ENCODE measurements at regions not wholly inside any gene's neighbourhood (a gene's known extent, or its start where the extent isn't known, plus 50 kb on each side); places are given as distances from the start of the nearest gene placed in this dataset.
A peak's percentile ranks its signal among the peaks of the same experiment; 100 is the strongest.
"Not testable (repeated sequence)": the region's sequence is repeated elsewhere in the genome, so short reads cannot be mapped to it uniquely, and the experiment has no call there.

- DNase-seq: no peak
Measured at GRCh38 chr3:158026236-158026635, 80.0 kb downstream of the SHOX2 start.

- DNase-seq: not testable (repeated sequence)
Measured at GRCh38 chr3:158019897-158020296, 86.3 kb downstream of the SHOX2 start.

DNA sequence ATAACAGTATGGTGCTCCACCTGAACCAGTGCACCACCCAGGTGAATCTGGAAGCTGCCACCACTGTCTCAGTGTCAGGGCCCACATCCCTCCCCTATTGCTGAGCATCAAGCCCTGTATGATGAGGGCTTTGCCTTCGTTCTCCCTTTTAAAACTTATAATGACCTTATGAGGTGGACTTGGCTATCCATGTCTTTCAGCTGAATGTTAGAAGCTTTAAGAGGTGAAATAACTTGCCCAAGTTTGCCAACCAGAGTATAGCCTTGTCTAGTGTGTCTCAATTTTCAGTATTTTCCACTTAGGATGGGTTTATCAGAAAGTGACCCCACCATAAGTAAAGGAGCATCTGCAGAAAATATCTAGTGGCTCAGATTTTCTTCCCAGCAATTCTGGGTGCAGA, 87.8 kb downstream of the SHOX2 start:
- no peak for DNase-seq

DNA sequence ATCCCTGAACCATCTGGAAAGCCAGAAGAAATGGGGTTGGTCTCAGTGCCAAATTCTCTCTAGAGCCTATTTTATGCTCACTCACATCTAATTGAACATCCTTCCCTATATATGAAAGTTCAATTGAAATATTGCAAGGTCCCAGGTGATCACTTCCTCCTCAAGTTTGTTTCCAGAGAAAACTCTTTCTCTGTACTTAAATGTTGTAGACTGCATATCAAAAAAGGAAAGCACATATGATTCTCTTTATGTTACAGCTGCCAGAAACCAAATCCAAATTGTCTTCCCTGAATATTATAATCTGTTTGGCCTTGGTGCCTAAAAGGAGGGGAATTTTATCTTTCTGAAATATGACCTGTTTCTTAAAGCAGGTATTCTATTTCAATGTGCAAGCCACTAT, 93.3 kb downstream of the SHOX2 start:
- DNase-seq: no peak

GRCh38 chr3:158005391-158006100, 100.7 kb downstream of the SHOX2 start:
- no peak for DNase-seq

GRCh38 chr3:157999246-157999645, 107.0 kb downstream of the SHOX2 start:
- peak; percentile 15 for DNase-seq

- DNase-seq: no peak
Measured at GRCh38 chr3:157982359-157982758, 123.9 kb downstream of the SHOX2 start.

DNA sequence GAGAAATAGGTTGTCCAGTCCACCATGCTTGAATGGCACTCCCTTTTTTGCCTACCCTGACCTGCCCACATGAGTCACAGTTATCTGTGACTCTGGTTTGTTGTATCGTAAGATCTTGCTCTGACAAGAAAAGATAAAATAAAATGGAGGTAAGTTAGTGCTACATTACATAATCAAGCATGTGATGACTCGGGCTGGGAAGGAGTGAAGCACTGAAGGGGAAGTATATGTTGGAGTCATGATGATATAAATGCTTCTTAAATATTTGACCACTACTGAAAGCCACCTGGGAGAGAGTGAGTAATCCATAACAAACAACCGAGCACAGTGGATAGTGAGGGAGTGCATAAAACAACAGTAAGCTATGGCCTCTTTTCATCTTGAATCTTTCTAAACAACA, 124.4 kb downstream of the SHOX2 start:
- no peak for DNase-seq

DNA sequence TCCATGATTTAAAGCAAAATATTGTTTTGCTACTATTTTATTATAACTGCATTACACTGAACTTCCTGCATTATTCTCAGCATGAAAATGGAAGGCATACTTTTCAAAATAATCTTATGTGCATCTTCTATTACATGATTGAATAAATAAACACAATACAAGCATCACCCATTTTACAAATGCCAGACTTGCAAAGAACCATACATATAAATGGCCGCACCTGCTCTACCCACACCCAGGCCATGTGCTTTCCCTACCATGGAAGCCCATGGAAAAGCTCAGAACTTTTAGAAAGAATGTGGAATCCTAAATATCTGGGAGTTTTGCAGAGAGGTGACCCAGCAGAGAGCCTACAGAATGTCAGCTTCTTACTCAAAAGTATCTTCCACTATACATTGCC, 127.2 kb downstream of the SHOX2 start:
- no peak for DNase-seq

DNA sequence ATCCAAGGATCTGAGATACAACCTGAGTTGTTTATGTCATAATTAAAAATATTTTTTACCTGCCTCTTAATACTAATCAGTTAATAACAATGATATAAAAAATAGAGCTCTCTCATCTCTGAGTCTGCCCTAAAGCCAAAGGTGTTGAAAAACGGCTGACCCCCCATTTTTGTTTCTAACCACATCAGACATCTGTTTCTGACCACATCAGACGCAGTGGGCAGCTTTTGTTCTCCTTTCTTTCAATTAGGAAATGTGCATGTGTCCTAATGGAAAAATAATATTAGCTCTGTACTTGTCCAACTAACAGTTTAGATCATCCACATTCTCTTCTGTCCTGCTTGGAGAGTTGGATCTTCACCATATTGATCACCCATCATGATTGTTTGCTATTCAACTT, 144.6 kb downstream of the SHOX2 start:
- no peak for DNase-seq

GRCh38 chr3:157958457-157958856, 147.8 kb downstream of the SHOX2 start:
- no peak for DNase-seq

- DNase-seq: no peak
Measured at GRCh38 chr3:157956850-157957249, 149.4 kb downstream of the SHOX2 start.

DNA sequence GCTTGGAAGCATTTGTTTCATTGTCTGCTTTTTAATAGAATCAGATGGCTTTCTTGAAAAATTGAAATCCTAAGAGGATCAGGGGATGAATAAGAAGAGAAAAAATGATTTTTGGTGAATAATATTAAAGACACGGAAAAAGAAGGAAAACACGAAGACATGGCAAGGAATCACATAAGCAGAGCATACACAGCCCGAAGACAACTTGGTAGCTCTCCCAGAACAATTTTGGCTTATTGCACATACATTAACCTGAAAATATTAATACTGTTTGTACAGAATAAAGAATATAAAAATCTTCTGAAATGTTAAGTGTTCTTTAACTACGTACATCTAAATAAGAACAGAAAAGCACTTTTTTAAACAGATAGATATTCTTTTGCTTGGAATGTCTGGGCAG, 150.0 kb downstream of the SHOX2 start:
- DNase-seq: no peak

DNA sequence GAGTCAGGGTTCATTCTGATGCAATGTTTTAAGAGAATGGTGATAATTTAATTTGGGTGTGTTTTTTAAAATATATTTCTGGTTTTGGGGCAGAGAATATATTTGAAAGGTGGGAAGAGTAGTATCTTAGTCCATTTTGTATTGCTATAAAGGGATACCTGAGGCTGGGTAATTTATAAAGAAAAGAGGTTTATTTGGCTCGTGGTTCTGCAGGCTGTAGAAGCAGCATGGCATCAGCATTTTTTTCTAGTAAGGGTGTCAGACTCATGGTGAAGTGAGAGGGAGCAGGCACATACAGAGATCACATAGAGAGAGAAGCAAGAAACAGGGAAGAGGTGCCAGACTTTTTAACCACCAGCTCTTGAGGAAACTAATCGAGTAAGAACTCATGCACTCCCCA, 152.7 kb downstream of the SHOX2 start:
- no peak for DNase-seq

GRCh38 chr3:157948605-157949383, 157.4 kb downstream of the SHOX2 start:
- no peak for DNase-seq

DNA sequence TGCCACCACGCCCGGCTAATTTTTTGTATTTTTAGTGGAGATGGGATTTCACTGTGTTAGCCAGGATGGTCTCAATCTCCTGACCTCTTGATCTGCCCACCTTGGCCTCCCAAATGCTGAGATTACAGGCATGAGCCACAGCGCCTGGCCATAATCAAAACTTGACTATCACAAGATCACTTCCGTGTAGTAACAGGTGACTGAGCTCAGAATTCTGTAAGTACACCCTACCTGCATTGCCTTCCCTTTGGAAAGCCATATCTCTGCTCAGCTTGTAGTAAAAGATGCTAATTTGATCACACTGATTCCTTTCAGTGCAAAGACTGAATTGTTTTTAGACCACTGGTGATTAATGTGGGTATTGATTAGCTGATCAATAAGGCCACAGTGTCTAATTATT, 167.1 kb downstream of the SHOX2 start:
- DNase-seq: no peak

GRCh38 chr3:157938154-157938779, 168.0 kb downstream of the SHOX2 start:
- no peak for DNase-seq

DNA sequence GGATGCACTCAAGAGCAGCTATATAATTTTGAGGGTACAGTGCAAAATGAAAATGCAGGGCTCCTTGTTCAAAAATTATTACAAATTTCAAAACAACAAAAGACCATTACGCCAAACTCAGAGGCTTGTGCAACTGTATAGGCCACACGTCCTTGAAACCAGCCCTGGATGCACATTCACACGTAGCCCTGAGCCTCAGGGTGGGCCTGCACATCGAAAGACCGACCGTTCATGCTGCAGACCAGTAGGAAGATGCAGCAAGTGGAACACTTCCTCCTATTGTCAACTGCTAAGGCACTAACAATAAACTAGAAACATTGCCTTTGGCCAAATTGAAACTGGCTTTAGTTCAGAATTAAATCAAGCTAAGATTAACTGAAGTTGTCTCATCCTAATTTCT, 174.7 kb downstream of the SHOX2 start:
- no peak for DNase-seq

DNA sequence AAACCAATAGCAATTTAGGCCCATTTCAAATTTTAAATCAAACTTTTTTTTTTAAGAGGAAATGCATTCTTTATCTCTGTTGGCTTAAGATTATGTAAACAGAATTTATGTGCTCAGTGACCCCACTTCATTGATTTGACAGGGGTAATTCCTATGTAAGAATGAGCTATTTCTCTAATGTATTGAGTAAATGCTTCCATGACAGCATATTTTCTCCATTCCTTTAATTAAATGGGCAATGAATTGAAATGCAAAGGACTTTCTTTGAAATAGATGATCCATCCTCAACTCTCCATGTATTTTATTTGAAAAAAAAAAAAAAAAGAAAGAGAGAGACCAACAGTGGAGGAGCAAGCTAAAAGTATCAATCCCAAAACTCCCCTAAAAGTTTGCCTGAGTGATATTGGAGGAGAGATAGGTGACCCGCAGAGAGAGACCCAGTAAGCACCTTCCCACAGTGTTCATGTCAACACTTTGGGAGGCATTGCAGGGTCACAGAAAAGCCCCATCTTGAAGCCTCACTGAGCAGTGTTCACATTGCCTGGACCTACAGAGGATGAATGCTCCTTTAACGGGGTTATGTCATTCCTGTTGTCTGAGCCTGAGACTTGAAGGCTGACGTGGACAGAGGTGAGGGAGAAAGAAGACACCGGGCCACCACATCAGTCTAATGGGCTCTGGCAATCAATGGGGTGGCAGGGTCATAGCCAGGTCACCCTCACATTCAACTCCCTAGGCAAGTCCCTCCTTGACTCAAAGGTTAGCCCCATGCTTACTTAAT, 176.0 kb downstream of the SHOX2 start:
- DNase-seq: no peak

DNA sequence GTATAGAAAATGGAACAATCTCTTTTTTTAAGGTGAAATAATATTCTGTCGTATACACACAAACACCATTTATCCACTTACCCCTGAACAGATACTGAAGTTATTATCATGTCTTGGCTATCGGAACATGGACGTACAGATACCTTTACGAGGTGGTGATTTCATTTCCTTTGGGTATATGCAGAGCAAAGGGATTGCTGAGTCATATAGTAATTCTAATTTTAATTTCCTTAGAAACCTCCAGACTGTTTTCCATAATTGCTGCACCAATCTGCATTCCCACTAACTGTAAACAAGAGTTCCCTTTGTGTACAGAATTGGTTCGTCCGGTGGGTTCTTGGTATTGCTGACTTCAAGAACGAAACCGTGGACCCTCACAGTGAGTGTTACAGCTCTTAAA, 179.4 kb downstream of the SHOX2 start:
- no peak for DNase-seq

DNA sequence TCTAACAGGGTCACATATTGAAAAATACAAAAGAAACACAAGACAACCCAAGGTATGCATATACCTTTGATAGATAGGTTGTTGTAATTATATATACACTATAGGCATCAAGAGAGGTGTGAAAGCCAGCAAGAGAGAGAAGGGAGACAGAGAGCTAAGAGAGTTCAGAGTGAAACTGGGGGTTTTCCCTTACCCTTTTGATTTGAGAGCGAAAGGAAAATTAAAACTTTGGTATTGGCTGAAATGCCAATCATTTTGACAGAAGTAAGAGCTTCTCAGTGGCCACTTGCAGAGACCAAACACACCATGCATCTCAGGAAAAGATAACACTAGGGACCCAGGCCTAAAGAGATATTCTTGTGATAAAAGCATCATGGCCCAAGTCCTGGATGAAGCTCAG, 183.6 kb downstream of the SHOX2 start:
- DNase-seq: no peak

DNA sequence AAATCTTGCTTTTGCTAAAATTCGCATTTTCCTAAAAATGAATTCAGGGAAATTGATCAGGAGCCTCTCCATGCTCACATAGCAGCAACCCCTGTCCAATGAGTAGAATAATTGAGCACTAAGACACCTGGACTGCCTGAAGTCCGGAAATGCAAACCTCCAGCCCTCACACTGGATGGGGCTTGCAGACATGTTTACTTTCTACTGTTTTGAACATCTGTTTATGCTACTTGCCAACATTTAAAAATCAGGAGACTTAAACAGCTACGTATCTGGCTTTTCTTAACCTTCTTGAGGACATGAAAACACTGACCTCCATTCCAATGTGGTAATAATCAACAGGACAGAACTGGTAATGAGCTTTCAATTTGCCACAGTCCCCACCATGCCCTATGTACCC, 184.4 kb downstream of the SHOX2 start:
- no peak for DNase-seq
